ENCODE measurements at regions not wholly inside any gene's neighbourhood (a gene's known extent, or its start where the extent isn't known, plus 50 kb on each side); places are given as distances from the start of the nearest gene placed in this dataset.

DNA sequence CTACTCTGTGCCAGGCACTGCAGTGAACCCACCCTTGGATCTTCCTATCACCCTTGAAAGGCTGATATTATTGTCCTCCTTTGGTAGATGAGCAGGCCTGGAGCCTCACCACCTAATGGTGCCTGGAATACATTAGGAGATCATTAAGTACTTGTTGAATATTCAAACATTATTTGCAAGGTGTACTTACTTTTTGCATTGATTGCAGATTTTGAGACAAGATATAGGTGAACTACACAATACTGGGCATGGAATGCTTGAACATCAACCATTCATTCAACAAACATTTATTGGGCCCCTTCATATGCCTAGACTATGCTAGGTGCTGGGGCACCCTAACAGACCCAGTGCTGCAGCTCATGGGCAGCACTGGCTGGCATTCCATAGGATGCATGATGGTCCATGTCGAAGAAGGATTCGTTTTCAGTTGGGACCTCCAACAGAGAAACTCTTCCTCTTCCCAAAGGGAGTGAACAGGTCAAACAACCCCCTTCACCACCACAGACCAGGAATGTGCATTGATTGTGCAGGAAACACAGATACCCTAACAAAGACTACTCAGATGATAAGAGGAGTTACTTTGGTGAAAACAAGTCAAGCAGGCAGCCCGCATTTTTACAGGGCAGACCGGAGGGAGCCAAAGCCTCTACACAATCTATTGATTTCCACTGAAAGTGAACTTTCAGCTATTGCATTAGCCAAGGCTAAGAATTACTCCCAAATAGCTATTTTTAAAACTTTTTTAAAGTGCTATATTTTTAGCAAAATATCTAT is 149.6 kb upstream of the SH3BP4 start:
- WGBS, 2 experiments (ENCODE audit: extremely low coverage in 1 of 2, insufficient coverage in 1 of 2, insufficient read length in 1 of 2, insufficient replicate concordance in 2 of 2, low coverage in 1 of 2, low lambda C conversion rate in 2 of 2, missing lambda C conversion rate in 1 of 2) = 89% methylated on average over 4 of the region's 4 CpGs; no CpG with 5 or more reads in 1 of the 2 experiments
- Histone ChIP-seq H3K23me2 (ENCODE audit: low read depth, low read length) (no peaks in the 10 kb centered on the region), H2BK120ac (replicated peaks; ENCODE audit: low read depth, low read length) (no peak overlapping the region), H2AK5ac (ENCODE audit: low read depth, low read length) (no peak overlapping the region), H4K91ac (replicated peaks; ENCODE audit: insufficient read length, low read length) (no peak overlapping the region), H2AFZ (ENCODE audit: low read length) (no peak overlapping the region), H4K20me1 (replicated peaks in 1 of 2; ENCODE audit: control insufficient read depth in 1 of 2, insufficient read depth in 2 of 2, low read length in 2 of 2) (no peaks in the 10 kb centered on the region), H3K4ac (replicated peaks; ENCODE audit: insufficient read length, low read depth, low read length) (no peak overlapping the region), H3K27me3 (replicated peaks in 1 of 4; ENCODE audit: control insufficient read depth in 3 of 4, extremely low read depth in 1 of 4, insufficient read depth in 3 of 4, low read length in 3 of 4) (peaks cover 0 to 2% (median 0%) of the 10 kb centered on the region in 4 experiments; a peak in 1 of 7 replicates), H3K23ac (ENCODE audit: insufficient read length) (no peak overlapping the region), H3K56ac (replicated peaks; ENCODE audit: insufficient read length, low read depth, low read length) (no peak overlapping the region), H3K79me2 (ENCODE audit: control insufficient read depth in 1 of 2, insufficient read depth in 2 of 2, low read length in 2 of 2) (no peaks in the 10 kb centered on the region), H2BK20ac (ENCODE audit: low read length) (no peak overlapping the region), H4K8ac (ENCODE audit: extremely low read depth, insufficient read depth, low read length) (no peak overlapping the region), H2BK15ac (ENCODE audit: low read length) (no peak overlapping the region), H3K9me3 (ENCODE audit: insufficient read depth in 2 of 2, low read depth in 1 of 2, low read length in 1 of 2) (peaks cover 0 to 3% of the 10 kb centered on the region in 2 experiments; a peak in 1 of 4 replicates), H2BK12ac (ENCODE audit: low read depth, low read length) (no peak overlapping the region), H3K14ac (ENCODE audit: insufficient read length) (no peak overlapping the region), H3K18ac (ENCODE audit: extremely low read depth, low read length) (no peak overlapping the region), H3K27ac (ENCODE audit: low read depth, low read length) (no peak overlapping the region), H3K79me1 (ENCODE audit: low read depth, low read length) (no peaks in the 10 kb centered on the region), H3K4me2 (ENCODE audit: insufficient read depth in 1 of 2, low read depth in 2 of 2, low read length in 2 of 2) (no peak overlapping the region), H3K36me3 (ENCODE audit: control insufficient read depth in 2 of 4, insufficient read depth in 4 of 4, low read length in 3 of 4) (no peaks in the 10 kb centered on the region), H3K4me3 (ENCODE audit: extremely low read depth in 1 of 4, insufficient read depth in 2 of 4, low read depth in 3 of 4, low read length in 4 of 4) (no peak overlapping the region), H2BK5ac (ENCODE audit: low read depth, low read length) (no peak overlapping the region), H4K5ac (ENCODE audit: insufficient read length, low read depth, low read length) (no peak overlapping the region), H3K4me1 (replicated peaks in 1 of 4; ENCODE audit: control insufficient read depth in 3 of 4, insufficient read depth in 4 of 4, low read length in 3 of 4) (peaks cover 0 to 2% (median 0%) of the 10 kb centered on the region in 4 experiments; a peak in 1 of 7 replicates), H3K9ac (replicated peaks in 1 of 4; ENCODE audit: extremely low read depth in 1 of 4, low read depth in 3 of 4, low read length in 3 of 4) (no peak overlapping the region)
- FAIRE-seq (no peak), DNase-seq (ENCODE audit: low read depth in 1 of 2, low spot score in 2 of 2) (no peak)
- POLR2A ChIA-PET (ENCODE audit: partially characterized antibody) = no interaction called here
- CTCF ChIA-PET (ENCODE audit: partially characterized antibody) = interaction anchor here (0.6 kb wide), 1 partner anchor 57 kb away, joined by 3 read pairs; no protein-coding TSS in a partner anchor
- no peak for TF ChIP-seq FOSL1 (IDR thresholded peaks at IDR 0.05; ENCODE audit: insufficient read depth, low read depth, low read length)
- TF ChIP-seq SP4 (IDR thresholded peaks at IDR 0.05; ENCODE audit: low read length) = no peak
- no peak for TF ChIP-seq TCF12 (IDR thresholded peaks at IDR 0.05; ENCODE audit: low read depth, low read length)
- TF ChIP-seq BCL11A (IDR thresholded peaks at IDR 0.05; ENCODE audit: low read depth in 2 of 2, low read length in 2 of 2) = no peak
- TF ChIP-seq RFX5 (IDR thresholded peaks at IDR 0.05; ENCODE audit: borderline replicate concordance, low read depth, low read length) = no peak
- no peak for TF ChIP-seq ZNF274 (IDR thresholded peaks at IDR 0.05; ENCODE audit: borderline replicate concordance, extremely low read depth, low read length)
- no peak for TF ChIP-seq RXRA (IDR thresholded peaks at IDR 0.05; ENCODE audit: insufficient read depth, low read depth, low read length)
- TF ChIP-seq RAD21 (IDR thresholded peaks at IDR 0.05 in 1 of 2, conservative IDR thresholded peaks at IDR 0.05 in 1 of 2; ENCODE audit: low read depth in 2 of 2, low read length in 2 of 2) = no peak
- TF ChIP-seq KDM1A (IDR thresholded peaks at IDR 0.05; ENCODE audit: borderline replicate concordance, low read length) = no peak
- TF ChIP-seq SIX5 (IDR thresholded peaks at IDR 0.05; ENCODE audit: low read depth, low read length) = no peak
- no peak for TF ChIP-seq PHF8 (conservative IDR thresholded peaks at IDR 0.05; ENCODE audit: low read depth, low read length)
